GM12891 (cell line): ENCODE measurements at regions not wholly inside any gene's neighbourhood (a gene's known extent, or its start where the extent isn't known, plus 50 kb on each side); places are given as distances from the start of the nearest gene placed in this dataset.

ENCODE experiments used
- POLR2A ChIP-seq: IDR thresholded peaks from 2 replicates; pipeline ENCODE4 v1.6.1; 2011; ENCODE audit warnings: low read depth, low read length, control low read depth
- POLR2AphosphoS5 ChIP-seq: IDR thresholded peaks from 2 replicates; pipeline ENCODE4 v1.6.1; 2011; ENCODE audit warnings: low read depth, low read length, control low read depth
- SPI1 ChIP-seq: IDR thresholded peaks from 2 replicates; pipeline ENCODE4 v1.6.1; 2011; ENCODE audit warnings: low read depth, low read length, control low read depth
- TAF1 ChIP-seq: IDR thresholded peaks from 2 replicates; pipeline ENCODE4 v1.6.1; 2011; ENCODE audit warnings: low read depth, low read length, control low read depth

GRCh38 chr5:125560476-125561225, 814.2 kb upstream of the ZNF608 start:
- TF ChIP-seq SPI1: no peak
- no peak for TF ChIP-seq POLR2A
- TF ChIP-seq POLR2AphosphoS5: no peak
- TF ChIP-seq TAF1: no peak
